DOHH2 (cell line): ENCODE measurements at regions not wholly inside any gene's neighbourhood (a gene's known extent, or its start where the extent isn't known, plus 50 kb on each side); places are given as distances from the start of the nearest gene placed in this dataset.

Source experiments
- CTCF ChIP-seq: fragments of 200-600 bp; sonication (generic); IDR thresholded peaks from one replicate; pipeline ENCODE4 v1.5.1; 2014; ENCODE audit warnings: antibody characterized with exemption, mild to moderate bottlenecking, low read depth, low read length; ENCODE audit not compliant: poor library complexity, severe bottlenecking
- EZH2phosphoT487 ChIP-seq: fragments of 200-600 bp; sonication (generic); IDR thresholded peaks from 2 replicates; pipeline ENCODE4 v1.6.1; 2017; ENCODE audit warnings: borderline replicate concordance, mild to moderate bottlenecking, antibody characterized with exemption, low read length, moderate library complexity, mixed read lengths

- TF ChIP-seq CTCF (no peak), EZH2phosphoT487 (no peak)
Observed at GRCh38 chr4:37741564-37741963, 55.4 kb upstream of the RELL1 start.
